GM11168 (cell line): ENCODE measurements at regions not wholly inside any gene's neighbourhood (a gene's known extent, or its start where the extent isn't known, plus 50 kb on each side); places are given as distances from the start of the nearest gene placed in this dataset.

Experiments used
- in situ Hi-C: fragments of 300-500 bp; cut with MboI; formaldehyde crosslinking; loops from one replicate; pipeline ENCODE4 v1.12.0; 2022; ENCODE audit warnings: low sequenced_read_pairs; ENCODE audit not compliant: unreplicated experiment

DNA sequence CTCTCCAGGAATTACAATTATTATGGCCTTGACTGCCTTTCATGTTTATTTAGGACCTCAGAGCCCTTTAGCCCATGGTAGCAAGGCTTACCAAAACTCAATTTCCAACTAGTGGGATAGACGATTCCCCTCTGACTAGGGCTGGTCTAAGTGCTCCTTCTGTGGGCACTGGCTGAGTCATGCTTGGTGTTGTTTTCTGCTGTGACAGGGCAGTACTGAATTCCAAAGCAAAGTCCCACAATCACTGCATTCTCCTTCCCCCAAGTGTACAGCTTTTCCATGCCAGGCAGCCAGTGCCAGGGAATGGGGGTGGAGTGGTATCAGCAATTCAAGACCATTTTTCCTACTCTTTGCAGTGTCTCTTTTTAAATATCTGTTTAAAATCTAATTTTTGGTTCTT, 509.0 kb upstream of the NECTIN3 start:
- in situ Hi-C loops = no loop called here

DNA sequence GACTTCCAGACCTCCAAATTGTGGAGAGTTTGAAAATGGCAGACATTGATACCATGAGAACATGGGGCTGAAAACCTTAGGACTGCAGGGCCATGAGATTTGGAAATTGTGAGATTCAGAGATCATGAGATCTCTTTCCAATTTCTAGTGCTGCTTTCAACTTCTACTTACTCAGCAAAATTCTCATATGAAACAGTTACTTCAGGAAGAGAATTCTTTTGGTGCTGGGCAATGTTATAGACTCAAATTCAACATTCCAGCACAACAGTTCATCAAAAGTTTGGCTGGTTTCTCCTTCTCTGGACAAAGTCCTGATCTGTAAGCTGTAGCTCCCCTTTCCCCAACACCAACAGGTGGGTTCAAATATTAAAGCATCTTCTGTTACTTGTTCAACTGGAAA, 506.9 kb upstream of the NECTIN3 start:
- in situ Hi-C loops = no loop called here

DNA sequence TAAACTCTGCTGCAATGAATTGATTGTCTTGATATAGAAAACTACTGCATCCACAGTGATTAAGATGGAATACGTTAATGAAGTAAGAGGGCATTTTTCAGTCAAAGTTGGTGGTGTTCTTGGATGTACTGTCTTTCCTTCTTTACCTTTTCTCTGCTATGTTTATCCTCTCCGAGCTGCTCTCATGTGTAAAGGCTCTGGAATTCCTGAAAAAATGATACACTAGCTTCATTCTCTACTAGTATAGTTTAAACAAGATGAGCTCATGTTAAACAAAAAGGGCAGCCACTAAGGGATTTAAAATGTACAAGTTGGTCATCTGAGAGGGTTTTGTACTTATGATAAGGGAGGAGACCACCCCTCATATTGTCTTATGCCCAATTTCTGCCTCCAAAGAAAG, 504.6 kb upstream of the NECTIN3 start:
- in situ Hi-C loops = no loop called here

DNA sequence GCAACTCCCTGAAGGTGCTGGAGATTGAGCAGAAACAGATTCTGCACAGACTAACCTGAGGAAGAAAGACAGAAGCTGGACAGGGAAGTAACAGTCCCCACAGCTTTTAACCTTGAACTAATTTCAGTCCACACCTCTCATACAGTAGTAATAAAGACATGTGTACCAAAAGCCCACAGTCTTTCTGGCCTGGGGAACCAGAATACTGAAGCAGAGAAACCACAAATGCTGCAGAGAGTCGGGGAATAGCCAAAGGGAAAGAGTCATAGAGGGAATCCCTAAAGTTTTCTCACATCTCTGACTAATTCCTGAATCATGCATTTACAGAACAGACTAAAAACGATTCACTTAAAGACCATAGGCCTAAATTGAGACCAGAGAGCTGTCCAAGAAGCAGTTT, 503.4 kb upstream of the NECTIN3 start:
- in situ Hi-C loops = no loop called here

DNA sequence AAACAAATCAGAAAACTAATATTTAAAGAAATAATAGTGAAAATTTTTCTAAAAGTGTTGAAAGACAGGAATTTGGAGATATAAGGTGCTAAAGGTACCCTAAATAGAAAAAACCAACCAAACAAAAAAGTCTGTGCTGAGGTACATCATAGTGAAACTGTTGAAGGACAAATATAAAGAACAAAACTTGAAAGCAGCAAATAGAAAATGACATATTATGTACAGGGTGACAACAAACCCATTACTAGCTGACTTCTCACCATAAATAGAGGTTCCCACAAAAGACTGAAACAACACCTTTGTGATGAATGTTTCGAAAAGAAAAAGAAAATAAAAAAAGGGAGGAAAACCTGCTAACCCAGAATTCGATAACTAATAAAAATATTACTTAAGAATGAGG, 502.5 kb upstream of the NECTIN3 start:
- in situ Hi-C loops = no loop called here

DNA sequence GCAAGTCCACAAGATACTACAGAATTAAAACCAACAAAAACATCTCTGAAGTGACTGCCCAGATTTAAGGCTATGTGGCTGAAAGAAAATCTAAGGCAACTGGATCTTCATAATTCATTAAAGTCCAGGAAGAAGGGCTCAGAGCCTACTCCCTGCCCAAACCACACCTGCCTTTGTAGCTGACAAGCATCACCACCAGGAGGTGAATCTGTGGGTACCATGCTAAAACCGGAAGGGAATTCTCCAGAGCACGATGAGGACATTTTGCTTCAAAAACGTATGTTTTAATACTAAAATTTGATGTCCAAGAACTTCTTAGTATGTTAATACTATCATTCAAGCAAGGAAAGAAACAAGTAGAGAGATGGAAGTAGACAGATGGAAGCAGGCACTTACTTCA, 495.9 kb upstream of the NECTIN3 start:
- in situ Hi-C loops = no loop called here

DNA sequence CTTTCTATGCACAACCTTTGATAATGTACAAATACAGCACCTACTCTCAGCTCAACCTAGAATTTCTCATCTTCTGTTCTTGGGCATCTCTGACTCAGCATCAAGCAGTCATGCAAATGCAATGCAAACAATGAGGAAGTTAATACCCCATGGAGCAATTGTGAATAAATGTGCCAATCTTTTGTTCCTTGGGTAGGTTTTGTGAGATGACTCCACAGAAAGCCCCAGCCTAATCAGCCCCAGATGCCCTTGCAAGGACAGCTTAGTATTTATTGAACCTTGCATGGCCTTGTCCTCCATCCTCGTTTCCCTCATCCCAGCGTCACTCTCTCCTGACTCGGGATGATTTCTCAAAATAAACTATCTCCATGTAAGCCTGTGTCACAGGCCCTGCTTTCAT, 494.7 kb upstream of the NECTIN3 start:
- in situ Hi-C loops = no loop called here

DNA sequence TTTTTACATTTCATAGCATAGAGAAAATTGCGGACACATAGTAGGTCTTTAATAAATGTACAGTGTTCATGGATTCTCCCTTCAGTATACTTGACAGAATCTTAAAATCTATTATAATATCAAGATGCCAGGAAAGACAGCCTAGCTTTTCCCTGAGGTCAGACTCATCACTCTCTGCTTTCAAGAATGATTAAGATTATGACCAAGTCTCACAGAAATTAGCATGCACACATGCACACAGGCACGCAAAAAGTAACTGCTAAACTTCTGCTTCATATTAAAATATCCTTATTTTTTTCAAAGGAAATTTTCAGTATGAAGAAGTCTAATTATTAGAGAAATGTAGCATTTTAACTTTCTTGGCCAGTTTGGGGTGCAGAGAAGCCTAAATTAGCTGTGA, 493.8 kb upstream of the NECTIN3 start:
- in situ Hi-C loops = no loop called here

DNA sequence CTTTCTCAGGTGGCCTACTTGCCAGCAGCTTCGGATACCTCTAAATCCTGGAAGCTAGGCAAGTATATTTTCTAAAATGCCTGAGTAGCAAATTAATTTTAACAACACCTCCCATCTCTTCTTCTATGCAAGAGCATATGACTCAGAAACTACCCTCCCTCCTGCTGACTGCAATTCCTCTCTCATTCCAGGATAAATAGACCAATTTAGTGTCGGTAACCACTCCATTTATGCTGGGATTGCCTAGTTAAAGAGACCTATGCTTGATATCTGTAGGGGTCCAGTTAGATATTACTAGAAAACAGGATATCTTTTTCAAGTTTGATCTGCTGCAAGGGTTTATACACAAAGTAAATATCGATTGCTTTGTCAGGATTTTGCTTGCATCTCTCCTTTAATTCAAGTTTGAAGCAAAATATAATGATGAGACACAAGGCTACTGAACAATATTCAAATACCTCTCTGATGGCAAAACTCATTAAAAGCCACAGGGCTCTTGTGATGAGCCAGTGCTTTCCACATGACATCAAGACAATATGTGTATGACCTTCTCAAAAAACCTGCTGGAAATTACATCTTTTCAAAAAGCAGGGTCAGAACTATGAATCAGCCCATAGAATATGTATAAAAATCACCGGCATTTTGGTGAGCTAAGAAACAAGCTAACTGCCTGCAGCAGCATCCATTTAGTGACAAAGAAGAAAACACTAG, 491.6 kb upstream of the NECTIN3 start:
- in situ Hi-C loops = no loop called here

DNA sequence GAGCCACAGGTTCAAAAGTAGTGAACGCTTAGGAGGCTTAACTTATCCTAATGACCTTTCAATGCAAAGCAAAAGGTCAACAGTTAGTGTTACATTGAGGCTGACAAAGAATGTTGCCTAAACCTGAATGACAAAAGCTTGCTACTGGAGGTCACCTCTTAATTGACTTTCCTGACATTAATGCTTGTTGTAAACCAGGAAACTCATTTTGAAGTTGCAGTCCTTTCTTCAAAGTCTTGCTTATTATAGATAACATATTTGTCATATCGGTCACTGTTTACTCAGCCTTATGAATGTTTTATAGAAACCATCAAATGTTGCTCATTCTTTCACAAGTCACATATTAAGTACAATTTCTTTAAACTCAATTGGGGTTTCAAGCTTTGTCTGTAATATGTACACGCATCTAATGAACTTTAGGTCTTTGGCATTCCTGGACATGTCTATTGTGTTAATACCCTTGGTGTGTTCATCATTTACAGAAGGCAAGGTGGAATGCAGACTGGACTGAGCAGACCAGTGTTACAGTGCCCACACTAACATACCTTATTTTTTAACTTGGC, 488.2 kb upstream of the NECTIN3 start:
- in situ Hi-C loops = no loop called here

DNA sequence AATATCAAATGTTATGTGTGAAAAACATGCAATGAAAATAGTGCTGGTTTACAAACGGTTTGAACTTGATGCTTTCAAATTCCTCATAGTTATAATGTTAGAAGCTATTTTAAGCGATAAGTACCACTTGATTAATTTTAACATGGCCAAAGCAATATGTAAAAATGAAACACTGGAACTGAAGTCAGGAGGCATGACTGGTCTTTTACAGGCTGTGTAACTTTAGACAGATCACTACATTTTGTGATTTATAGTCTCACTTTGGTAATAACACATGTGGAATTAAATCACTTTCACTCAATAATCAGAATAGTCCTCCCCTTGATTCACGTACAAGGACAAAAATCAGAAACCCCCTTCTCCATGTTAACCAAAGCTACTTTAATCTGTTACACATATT, 482.7 kb upstream of the NECTIN3 start:
- in situ Hi-C loops = no loop called here

DNA sequence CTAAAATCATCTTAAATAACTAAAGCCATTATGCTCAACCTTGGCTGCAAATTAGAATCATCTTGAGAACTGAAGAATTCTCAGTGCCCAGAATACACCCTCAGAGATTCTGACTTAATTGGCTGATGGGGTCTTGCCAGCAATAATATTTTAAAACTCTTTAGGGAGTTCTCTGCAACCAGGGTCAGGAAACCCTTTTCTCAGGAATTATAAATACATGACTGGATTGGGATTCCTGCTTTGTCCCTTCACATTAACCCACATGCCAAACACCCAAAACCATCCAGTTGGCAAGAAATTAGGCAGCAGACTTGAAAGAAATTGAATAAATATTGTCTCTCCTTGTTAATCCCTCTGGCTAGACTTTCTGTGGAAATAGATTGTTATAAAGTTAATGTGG, 482.3 kb upstream of the NECTIN3 start:
- in situ Hi-C loops = no loop called here

DNA sequence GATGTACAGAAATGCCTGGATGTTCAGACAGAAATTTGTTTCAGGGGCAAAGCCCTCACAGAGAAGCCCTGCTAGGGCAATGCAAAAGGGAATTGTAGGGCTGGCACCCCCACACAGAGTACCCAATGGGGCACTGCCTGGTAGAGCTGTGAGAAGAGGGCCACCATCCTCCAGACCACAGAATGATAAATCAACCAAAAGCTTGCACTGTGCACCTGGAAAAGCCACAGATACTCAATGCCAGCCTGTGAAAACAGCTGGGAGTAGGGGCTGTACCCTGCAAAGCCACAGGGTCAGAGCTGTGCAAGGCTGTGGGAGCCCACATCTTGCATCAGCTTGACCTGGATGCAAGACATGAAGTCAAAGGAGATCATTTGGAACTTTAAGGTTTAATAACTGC, 477.9 kb upstream of the NECTIN3 start:
- in situ Hi-C loops = no loop called here

DNA sequence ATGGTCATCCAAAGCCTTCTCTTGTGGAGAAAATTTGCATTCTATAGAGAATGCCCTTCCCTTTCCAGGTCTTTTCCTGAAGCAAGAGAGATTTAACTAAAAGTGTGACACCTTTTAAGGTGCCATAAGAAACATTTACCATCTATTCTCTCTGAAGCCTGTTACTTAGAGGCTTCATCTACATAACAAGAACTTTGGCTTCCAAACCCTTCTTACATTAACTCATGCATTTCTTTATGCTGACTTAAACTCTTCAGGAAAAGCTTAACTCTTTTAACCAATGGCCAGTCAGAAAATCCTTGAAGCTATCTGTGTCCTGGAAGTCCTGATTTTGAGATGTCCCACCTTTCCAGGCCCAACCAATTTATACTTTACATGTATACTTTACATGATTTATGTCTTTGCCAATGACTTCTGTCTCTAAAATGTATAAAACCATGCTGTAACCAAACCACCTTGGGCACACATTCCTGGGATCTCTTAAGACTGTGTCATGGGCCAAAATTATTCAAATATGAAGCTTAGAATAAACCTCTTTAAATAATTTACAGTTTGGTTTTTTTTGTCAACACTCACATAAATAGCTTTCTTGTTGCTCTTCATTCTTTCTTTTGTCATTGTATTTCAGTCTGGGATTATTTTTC, 472.6 kb upstream of the NECTIN3 start:
- in situ Hi-C loops = no loop called here

DNA sequence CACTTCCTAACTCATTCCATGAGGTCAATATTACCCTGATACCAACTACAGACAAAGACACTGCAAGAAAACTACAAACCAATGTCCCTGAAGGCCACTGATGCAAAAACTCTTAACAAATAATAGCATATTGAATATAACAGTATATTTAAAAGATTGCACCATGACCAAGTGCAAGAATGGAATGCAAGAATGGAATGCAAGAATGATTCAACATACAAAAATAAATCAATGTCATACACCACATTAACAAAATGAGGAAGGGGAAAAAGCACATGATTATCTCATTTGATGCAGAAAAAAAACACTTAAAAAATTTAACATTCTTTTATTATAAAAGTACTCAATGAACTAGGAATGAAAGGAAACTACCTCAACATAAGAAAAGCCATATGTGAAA, 463.1 kb upstream of the NECTIN3 start:
- in situ Hi-C loops = no loop called here

DNA sequence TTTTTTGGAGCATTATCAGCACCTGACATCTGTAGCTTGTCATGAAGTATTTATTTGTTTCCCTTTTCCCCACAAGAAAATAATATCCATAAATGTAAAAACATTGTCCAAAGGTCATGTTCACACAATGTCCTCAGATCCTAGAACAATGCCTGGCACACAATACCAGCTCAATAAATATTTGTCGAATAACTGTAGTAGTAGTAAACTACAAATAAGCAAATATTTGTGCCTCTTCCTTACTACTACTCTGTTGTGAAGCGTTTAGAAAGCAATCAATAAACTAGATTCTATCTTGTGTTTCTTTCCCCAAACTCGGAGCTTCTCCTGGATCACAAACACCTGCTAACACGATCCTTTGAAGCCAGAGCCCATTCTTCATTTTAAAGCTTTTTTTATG, 459.6 kb upstream of the NECTIN3 start:
- in situ Hi-C loops = no loop called here

DNA sequence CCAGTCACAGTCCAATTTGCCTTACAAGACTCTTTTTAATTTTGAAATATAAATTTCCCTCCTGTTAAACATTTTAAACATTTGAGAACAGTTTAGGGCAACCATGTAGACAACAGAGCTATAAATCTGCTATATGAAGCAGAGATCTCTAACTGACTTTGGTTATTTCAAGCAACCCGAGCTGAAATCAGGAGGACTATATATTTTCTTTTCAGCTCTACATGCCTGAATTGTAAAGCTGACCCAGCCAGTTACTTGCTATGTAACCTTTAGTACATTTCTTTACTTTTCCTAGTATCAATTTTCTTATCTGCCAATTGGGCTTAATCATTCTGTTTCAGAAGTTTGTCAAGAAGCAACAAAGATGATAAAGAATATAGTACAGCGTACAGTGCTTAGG, 457.4 kb upstream of the NECTIN3 start:
- in situ Hi-C loops = no loop called here

DNA sequence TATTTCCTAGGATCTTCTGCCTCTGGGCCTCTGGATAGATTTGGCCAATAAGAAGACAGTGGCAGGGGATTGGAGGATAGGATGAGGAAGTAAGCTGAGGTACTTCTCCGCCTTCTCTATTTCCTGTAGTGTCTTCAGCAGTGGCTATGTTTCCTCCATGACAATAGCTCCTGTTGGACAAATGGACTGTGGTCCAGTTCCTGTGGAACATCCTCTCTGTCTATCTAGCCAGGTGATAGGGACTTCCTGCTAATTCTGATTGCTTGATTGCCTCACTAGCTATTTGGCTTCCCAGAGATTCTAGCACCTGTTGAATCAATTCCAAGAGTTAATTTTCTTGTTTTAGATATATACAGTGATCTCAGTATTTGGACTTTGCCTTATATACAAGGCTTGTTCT, 456.2 kb upstream of the NECTIN3 start:
- in situ Hi-C loops = no loop called here

DNA sequence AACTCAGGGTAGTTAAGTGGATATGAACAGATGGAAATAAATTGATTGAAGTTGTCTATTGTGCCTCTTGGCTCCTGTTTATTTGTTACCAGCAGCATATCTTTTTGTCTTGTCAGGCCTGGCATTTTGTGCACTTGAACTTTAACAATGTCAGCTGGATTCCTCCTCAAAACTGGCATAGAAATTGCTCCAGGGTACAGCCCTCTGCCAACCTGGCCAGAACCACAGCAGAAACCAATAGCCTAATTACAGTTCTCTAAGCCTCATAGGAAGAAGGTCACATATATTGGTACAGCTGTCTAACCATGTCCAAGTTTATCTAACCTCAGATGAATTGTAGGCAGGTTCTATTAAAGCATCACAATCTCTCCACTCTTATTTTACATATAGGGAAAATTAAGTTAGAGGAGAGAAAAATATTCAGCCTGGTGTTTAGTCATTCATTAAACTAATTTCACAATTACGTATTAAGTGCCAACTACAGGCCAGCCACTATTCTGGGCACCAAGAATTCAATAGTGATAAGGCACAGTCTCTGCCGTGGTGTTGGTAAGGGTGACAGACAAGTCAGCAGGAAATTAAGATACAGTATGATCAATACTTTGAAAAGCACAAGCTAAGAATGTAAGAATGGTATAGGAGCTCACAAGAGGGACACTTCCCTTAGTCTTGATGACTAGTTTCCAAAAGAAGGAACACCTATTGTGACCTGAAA, 452.9 kb upstream of the NECTIN3 start:
- in situ Hi-C loops = no loop called here

DNA sequence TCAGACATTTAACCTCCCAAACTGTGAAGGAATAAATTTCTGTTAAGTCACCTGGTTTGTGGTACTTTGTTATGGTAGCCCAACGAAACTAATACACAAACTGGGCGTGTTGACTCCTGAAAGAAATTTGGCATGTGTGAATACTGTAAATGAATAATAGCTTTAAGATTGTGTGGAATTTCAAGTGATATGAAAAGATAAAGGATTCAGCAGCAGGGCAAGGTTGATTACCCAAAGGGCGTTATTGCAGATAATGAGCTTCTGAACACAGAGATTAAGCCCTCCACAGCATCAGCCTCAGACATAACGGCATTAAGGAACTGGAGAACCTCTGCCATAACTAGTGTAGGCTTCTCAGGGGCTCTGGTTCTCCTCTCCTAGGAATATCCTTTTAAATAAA, 451.5 kb upstream of the NECTIN3 start:
- in situ Hi-C loops = no loop called here

DNA sequence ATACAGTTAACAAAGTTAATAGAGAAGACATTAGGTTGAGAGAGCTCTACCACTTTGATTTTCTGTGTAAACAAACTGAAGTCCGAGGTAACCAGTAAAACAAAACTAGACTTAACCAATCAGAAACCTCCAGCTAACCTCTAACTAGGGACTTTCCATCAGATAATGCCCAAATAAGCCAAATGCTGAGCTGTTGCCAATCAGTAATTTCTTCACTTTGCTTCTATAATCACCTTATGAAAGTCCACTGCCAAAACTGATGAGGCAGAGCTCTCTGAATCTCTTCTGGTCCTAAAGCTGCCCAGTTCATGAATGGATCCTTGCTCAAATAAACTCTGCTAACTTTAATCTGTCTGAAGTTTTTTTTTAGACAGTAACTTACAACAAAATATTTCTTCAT, 448.0 kb upstream of the NECTIN3 start:
- in situ Hi-C loops = no loop called here
